Mucosa of descending colon (tissue), 3 donors: ENCODE measurements at regions not wholly inside any gene's neighbourhood (a gene's known extent, or its start where the extent isn't known, plus 50 kb on each side); places are given as distances from the start of the nearest gene placed in this dataset.

Experiments
- ATAC-seq: fragments of 200-7000 bp; cut with Tn5 transposase; one replicate; pipeline ENCODE4 v1.9.1; 2020; ENCODE audit warnings: mild to moderate bottlenecking, moderate library complexity
- DNase-seq, 3 donors: peaks; one replicate each; pipeline ENCODE4 v3.0.0-alpha.2; 2020
- H3K36me3 ChIP-seq: fragments of 200-600 bp; one replicate; pipeline ENCODE4 v1.8.0; 2021; ENCODE audit warnings: low read depth, mild to moderate bottlenecking
- H3K4me1 ChIP-seq: fragments of 200-600 bp; one replicate; pipeline ENCODE4 v1.8.0; 2021; ENCODE audit warnings: low read depth, mild to moderate bottlenecking
- H3K4me3 ChIP-seq: fragments of 200-600 bp; one replicate; pipeline ENCODE4 v1.8.0; 2021; ENCODE audit warnings: mild to moderate bottlenecking
- H3K9me3 ChIP-seq: fragments of 200-600 bp; one replicate; pipeline ENCODE4 v1.8.0; 2021; ENCODE audit warnings: mild to moderate bottlenecking
- intact Hi-C, 2 donors: fragments of 100-400 bp; cut with DNase I in 1 of 2; cut with micrococcal nuclease in 1 of 2; formaldehyde crosslinking; loops; one replicate each; pipeline versions ENCODE4 v1.11.0 to v1.11.1; 2022; cut with DNase I, micrococcal nuclease
- TF ChIP-seq, protein P1 (sequence below): fragments of 200-600 bp; IDR thresholded peaks from one replicate; pipeline ENCODE4 v1.8.0; 2022; ENCODE audit warnings: antibody characterized with exemption, mild to moderate bottlenecking
- donor health status: DM: no; HTN: no; CAD: no; lungs with moderate emphysema.
- donor health status: DM: no; HTN: no; CAD: no.
- donor health status: DM: no; HTN: yes; CAD: no.

DNA sequence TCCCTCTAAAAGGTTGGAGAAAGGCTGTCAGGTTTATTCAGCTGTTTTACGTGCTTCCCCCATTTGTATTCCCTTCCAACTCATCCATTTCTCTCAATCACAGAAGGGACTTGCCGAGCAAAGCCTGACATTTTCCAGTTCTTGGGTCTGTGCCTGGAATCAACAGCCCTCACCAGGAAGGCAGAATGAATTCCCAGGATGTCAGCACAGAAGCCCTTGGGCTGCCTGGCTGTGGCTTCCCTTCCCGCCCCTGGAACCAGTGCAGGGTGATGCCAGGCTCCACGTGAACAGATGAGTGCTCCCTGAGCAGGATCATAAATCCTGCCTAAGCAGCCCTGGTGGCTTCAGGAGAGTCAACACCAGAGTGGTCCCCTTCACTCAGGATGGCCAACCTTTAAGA is 86.1 kb upstream of the CD83 start:
- no peaks in the 10 kb centered on the region for H3K36me3 ChIP-seq
- intact Hi-C loops = no loop called here
- H3K9me3 ChIP-seq = no peaks in the 10 kb centered on the region
- no peak for ATAC-seq
- TF ChIP-seq, protein P1, sequence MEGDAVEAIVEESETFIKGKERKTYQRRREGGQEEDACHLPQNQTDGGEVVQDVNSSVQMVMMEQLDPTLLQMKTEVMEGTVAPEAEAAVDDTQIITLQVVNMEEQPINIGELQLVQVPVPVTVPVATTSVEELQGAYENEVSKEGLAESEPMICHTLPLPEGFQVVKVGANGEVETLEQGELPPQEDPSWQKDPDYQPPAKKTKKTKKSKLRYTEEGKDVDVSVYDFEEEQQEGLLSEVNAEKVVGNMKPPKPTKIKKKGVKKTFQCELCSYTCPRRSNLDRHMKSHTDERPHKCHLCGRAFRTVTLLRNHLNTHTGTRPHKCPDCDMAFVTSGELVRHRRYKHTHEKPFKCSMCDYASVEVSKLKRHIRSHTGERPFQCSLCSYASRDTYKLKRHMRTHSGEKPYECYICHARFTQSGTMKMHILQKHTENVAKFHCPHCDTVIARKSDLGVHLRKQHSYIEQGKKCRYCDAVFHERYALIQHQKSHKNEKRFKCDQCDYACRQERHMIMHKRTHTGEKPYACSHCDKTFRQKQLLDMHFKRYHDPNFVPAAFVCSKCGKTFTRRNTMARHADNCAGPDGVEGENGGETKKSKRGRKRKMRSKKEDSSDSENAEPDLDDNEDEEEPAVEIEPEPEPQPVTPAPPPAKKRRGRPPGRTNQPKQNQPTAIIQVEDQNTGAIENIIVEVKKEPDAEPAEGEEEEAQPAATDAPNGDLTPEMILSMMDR = no peak
- H3K4me1 ChIP-seq = no peaks in the 10 kb centered on the region
- DNase-seq = no peak
- no peak overlapping the region for H3K4me3 ChIP-seq

GRCh38 chr6:14035071-14035847 is 82.3 kb upstream of the CD83 start:
- Histone ChIP-seq H3K36me3 (no peaks in the 10 kb centered on the region), H3K9me3 (no peaks in the 10 kb centered on the region), H3K4me3 (no peak overlapping the region), H3K4me1 (no peaks in the 10 kb centered on the region)
- TF ChIP-seq, protein P1 = no peak
- intact Hi-C loops = no loop called here
- no peak for ATAC-seq
- no peak for DNase-seq

GRCh38 chr6:14035874-14036273 is 81.7 kb upstream of the CD83 start:
- TF ChIP-seq, protein P1 = no peak
- ATAC-seq = no peak
- Histone ChIP-seq H3K4me3 (no peak overlapping the region), H3K9me3 (no peaks in the 10 kb centered on the region), H3K4me1 (no peaks in the 10 kb centered on the region), H3K36me3 (no peaks in the 10 kb centered on the region)
- no peak for DNase-seq
- intact Hi-C loops = no loop called here

DNA sequence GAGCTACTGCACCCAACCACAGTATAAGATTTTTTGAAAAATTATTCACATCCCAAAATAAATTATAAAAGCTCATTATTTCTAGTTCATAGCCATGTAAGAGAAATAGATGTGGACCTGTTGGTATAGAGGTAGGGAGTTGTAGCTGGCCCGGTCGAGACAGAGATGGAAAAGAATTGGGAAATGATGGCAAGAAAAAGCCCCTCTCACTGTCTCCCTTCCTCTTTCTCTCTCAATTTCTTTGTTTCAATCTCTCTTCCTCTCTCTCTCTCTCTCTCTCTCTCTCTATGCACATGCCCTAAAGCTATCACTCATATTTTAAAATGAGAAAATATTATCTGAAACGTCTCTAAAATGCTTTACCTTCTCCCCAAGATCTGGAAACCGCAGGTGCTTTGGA is 80.7 kb upstream of the CD83 start:
- intact Hi-C loops = no loop called here
- no peaks in the 10 kb centered on the region for H3K4me1 ChIP-seq
- no peaks in the 10 kb centered on the region for H3K9me3 ChIP-seq
- no peaks in the 10 kb centered on the region for H3K36me3 ChIP-seq
- no peak overlapping the region for H3K4me3 ChIP-seq
- ATAC-seq (no peak), DNase-seq (no peak)
- TF ChIP-seq, protein P1 = no peak

GRCh38 chr6:14037402-14038277 is 79.9 kb upstream of the CD83 start:
- TF ChIP-seq, protein P1 = no peak
- ATAC-seq (no peak), DNase-seq (no peak)
- Histone ChIP-seq H3K4me1 (no peaks in the 10 kb centered on the region), H3K9me3 (no peaks in the 10 kb centered on the region), H3K4me3 (no peak overlapping the region), H3K36me3 (no peaks in the 10 kb centered on the region)
- intact Hi-C loops = no loop called here
